Mucosa of rectum (tissue), 2 donors: ENCODE measurements at regions not wholly inside any gene's neighbourhood (a gene's known extent, or its start where the extent isn't known, plus 50 kb on each side); places are given as distances from the start of the nearest gene placed in this dataset.
"Not testable (repeated sequence)": the region's sequence is repeated elsewhere in the genome, so short reads cannot be mapped to it uniquely, and the experiment has no call there.

Experiments used
- H3K27ac ChIP-seq, 2 donors: one replicate each; pipeline ENCODE4 v1.7.0; 2013; ENCODE audit warnings: inconsistent platforms in 2 of 2, low read depth in 2 of 2, low read length in 2 of 2
- H3K27me3 ChIP-seq, 2 donors: one replicate each; pipeline ENCODE4 v1.7.0; 2013; ENCODE audit warnings: low read length in 2 of 2; ENCODE audit not compliant: control insufficient read depth in 2 of 2, insufficient read depth in 2 of 2
- H3K36me3 ChIP-seq, 2 donors: one replicate each; pipeline ENCODE4 v1.7.0; 2013; ENCODE audit warnings: low read length in 2 of 2; ENCODE audit not compliant: control insufficient read depth in 2 of 2, insufficient read depth in 2 of 2
- H3K4me1 ChIP-seq, 2 donors: one replicate each; pipeline ENCODE4 v1.7.0; 2013; ENCODE audit warnings: low read length in 2 of 2, mild to moderate bottlenecking in 1 of 2; ENCODE audit not compliant: control insufficient read depth in 2 of 2, insufficient read depth in 2 of 2
- H3K4me3 ChIP-seq, 2 donors: one replicate each; pipeline ENCODE4 v1.7.0; 2013; ENCODE audit warnings: low read length in 2 of 2
- H3K9ac ChIP-seq, 2 donors: one replicate each; pipeline ENCODE4 v1.7.0; 2013; ENCODE audit warnings: low read length in 2 of 2, low read depth in 1 of 2, mild to moderate bottlenecking in 1 of 2
- H3K9me3 ChIP-seq, 2 donors: one replicate each; pipeline ENCODE4 v1.7.0; 2013; ENCODE audit warnings: low read length in 2 of 2; ENCODE audit not compliant: control insufficient read depth in 2 of 2
- donor health status: healthy.
- donor health status: Normal muscosa, but diverticular disease.

- no peaks in the 10 kb centered on the region for H3K9me3 ChIP-seq
- H3K4me1 ChIP-seq: no peaks in the 10 kb centered on the region
- no peak overlapping the region for H3K27ac ChIP-seq
- H3K4me3 ChIP-seq: no peak overlapping the region
- no peaks in the 10 kb centered on the region for H3K36me3 ChIP-seq
- H3K9ac ChIP-seq: no peak overlapping the region
- no peaks in the 10 kb centered on the region for H3K27me3 ChIP-seq
These were observed 311.4 kb upstream of the FSTL5 start for GRCh38 chr4:162475246-162475645.

- Histone ChIP-seq H3K36me3 (no peaks in the 10 kb centered on the region), H3K4me1 (no peaks in the 10 kb centered on the region), H3K27me3 (no peaks in the 10 kb centered on the region), H3K9ac (no peak overlapping the region), H3K27ac (no peak overlapping the region), H3K4me3 (no peak overlapping the region), H3K9me3 (no peaks in the 10 kb centered on the region)
These were observed 306.2 kb upstream of the FSTL5 start for GRCh38 chr4:162469977-162470376.

- not testable (repeated sequence) for H3K36me3 ChIP-seq, H3K9ac ChIP-seq, H3K4me3 ChIP-seq, H3K27me3 ChIP-seq, H3K9me3 ChIP-seq, H3K27ac ChIP-seq, H3K4me1 ChIP-seq
These were observed 301.6 kb upstream of the FSTL5 start for GRCh38 chr4:162465356-162465755.

- Histone ChIP-seq H3K27me3 (no peaks in the 10 kb centered on the region), H3K9me3 (no peaks in the 10 kb centered on the region), H3K9ac (no peak overlapping the region), H3K4me1 (no peaks in the 10 kb centered on the region), H3K36me3 (no peaks in the 10 kb centered on the region), H3K4me3 (no peak overlapping the region), H3K27ac (no peak overlapping the region)
These were observed 298.2 kb upstream of the FSTL5 start for GRCh38 chr4:162461952-162462351.

DNA sequence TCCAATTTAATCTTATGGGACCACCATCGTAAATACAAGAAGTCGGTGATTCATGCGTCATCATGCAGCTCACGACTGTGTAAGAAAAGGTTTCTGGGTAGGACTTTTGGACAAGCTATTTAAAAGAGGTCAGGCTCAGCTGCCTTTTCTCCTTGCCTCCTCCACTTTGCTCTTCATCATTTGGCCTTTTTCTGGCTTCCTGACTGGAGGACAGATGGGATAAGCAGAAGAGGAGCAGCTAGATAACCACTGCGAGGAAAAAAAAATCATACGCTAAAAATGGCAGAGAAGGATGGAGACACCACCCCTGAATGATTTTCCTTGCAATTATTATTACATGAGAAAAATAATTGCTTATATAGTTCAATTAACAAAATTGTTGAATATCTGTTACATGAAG, 294.3 kb upstream of the FSTL5 start:
- no peaks in the 10 kb centered on the region for H3K27me3 ChIP-seq
- H3K9ac ChIP-seq: no peak overlapping the region
- no peaks in the 10 kb centered on the region for H3K9me3 ChIP-seq
- no peaks in the 10 kb centered on the region for H3K36me3 ChIP-seq
- no peak overlapping the region for H3K27ac ChIP-seq
- no peaks in the 10 kb centered on the region for H3K4me1 ChIP-seq
- no peak overlapping the region for H3K4me3 ChIP-seq

GRCh38 chr4:162457071-162457865, 293.5 kb upstream of the FSTL5 start:
- H3K4me1 ChIP-seq: no peaks in the 10 kb centered on the region
- no peaks in the 10 kb centered on the region for H3K36me3 ChIP-seq
- H3K9me3 ChIP-seq: no peaks in the 10 kb centered on the region
- H3K9ac ChIP-seq: no peak overlapping the region
- H3K27me3 ChIP-seq: no peaks in the 10 kb centered on the region
- no peak overlapping the region for H3K27ac ChIP-seq
- H3K4me3 ChIP-seq: no peak overlapping the region

DNA sequence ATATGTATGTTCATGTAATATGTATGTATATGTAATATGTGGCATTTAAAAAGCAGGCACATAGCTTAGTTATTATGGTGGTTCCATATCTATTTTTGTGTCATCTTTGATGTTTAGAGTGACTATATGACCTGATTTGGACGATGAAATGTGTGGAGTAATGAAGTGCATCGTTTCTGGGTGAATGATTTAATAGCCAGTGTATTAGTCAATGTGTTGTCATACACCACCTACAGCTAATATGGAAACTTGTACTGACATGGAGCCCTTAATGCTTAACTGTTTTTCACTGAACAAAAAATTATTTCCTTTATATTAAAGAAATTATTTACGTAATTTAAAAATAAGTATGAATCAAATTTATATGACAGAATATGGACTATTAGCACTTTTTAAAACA, 292.3 kb upstream of the FSTL5 start:
- H3K4me3 ChIP-seq: no peak overlapping the region
- no peak overlapping the region for H3K9ac ChIP-seq
- H3K36me3 ChIP-seq: no peaks in the 10 kb centered on the region
- H3K4me1 ChIP-seq: no peaks in the 10 kb centered on the region
- H3K27ac ChIP-seq: no peak overlapping the region
- H3K27me3 ChIP-seq: no peaks in the 10 kb centered on the region
- H3K9me3 ChIP-seq: no peaks in the 10 kb centered on the region

GRCh38 chr4:162450531-162451035, 286.8 kb upstream of the FSTL5 start:
- H3K36me3 ChIP-seq: no peaks in the 10 kb centered on the region
- H3K27ac ChIP-seq: no peak overlapping the region
- H3K9me3 ChIP-seq: no peaks in the 10 kb centered on the region
- no peak overlapping the region for H3K9ac ChIP-seq
- no peaks in the 10 kb centered on the region for H3K4me1 ChIP-seq
- H3K4me3 ChIP-seq: no peak overlapping the region
- no peaks in the 10 kb centered on the region for H3K27me3 ChIP-seq

DNA sequence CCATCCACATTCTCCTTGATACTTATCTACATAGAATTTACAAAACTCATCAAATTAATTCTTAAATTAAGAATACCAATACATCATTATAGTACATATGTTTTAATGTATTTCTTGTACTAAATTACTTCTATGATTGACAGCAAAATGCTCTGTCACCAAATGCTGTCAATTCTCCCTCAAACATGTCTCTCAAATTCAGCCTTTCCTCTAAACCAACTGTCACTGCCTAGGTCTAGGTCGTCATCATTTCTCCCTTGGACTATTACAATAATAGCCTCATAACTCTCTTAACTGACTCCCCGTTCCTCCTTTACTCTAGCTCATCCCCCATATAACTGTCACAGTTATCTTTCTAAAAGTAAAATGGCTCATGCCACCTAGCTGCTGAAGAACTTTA, 279.7 kb upstream of the FSTL5 start:
- Histone ChIP-seq H3K36me3 (no peaks in the 10 kb centered on the region), H3K9ac (no peak overlapping the region), H3K4me3 (no peak overlapping the region), H3K27me3 (no peaks in the 10 kb centered on the region), H3K27ac (no peak overlapping the region), H3K4me1 (no peaks in the 10 kb centered on the region), H3K9me3 (no peaks in the 10 kb centered on the region)

DNA sequence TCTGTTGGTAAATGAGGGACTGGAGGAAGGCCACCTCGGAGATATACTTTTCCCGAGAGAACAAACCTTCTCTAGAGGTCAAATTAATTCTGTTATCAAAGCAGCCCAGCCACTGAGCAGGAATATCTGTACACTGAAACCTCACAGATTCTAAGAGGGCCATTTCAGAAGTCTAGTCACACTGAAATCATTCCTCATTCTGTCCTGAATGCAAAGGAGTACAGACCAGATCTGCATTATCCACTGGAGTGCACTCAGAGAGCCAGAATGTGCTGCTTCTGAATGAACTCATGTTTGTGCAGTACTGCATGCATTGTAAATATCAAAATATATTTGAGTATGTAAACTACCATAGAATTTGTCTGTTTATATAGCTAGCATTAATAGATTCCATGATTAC, 278.3 kb upstream of the FSTL5 start:
- Histone ChIP-seq H3K27ac (no peak overlapping the region), H3K9me3 (no peaks in the 10 kb centered on the region)

More for the DNA sequence above, 278.3 kb upstream of the FSTL5 start:
- no peaks in the 10 kb centered on the region for H3K4me1 ChIP-seq
- H3K4me3 ChIP-seq: no peak overlapping the region
- H3K9ac ChIP-seq: no peak overlapping the region
- H3K36me3 ChIP-seq: no peaks in the 10 kb centered on the region
- H3K27me3 ChIP-seq: no peaks in the 10 kb centered on the region
